Kidney capillary endothelial cell (primary cell): ENCODE measurements at regions not wholly inside any gene's neighbourhood (a gene's known extent, or its start where the extent isn't known, plus 50 kb on each side); places are given as distances from the start of the nearest gene placed in this dataset.
"Not testable (repeated sequence)": the region's sequence is repeated elsewhere in the genome, so short reads cannot be mapped to it uniquely, and the experiment has no call there.

ENCODE experiments used
- DNase-seq: peaks from one replicate; pipeline ENCODE4 v3.0.0-alpha.2; 2018; ENCODE audit warnings: low spot score

DNA sequence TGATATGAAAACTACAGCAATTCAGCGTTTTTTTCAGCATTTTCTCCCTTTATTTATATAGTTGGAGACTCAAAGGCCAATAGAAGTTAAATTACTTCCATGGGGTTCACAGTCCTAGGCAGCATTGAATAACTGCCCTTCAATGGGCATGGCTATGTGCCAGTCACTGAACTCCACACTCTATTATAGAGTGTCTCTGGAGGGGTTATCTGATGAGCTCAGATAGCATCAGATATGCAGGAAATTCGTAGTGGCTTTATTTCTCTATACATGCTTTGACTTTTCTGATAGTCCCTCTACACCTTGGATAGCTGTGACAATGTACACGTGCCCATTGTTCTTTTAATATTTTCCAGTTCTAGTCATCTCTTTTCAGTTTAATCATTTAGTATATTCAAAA, 396.9 kb upstream of the CBLB start:
- no peak for DNase-seq

DNA sequence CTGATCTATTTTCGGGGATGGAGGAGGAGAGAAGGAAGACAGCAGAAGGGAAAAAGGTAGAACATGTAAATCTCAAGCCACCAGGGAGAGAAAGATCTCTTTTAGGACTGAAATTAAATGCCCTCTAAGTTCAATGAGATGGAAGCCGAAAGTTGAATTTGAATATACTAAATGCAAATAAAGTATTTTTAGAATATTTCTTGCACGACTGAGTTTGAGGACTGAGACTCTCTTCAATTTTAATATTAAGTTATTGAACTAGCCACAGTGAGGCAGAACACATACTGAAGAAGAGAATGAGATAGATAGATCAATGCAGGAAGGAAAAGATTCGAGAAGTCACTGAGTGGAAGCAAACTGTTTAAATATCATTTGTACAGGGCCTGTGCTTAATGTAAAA, 399.9 kb upstream of the CBLB start:
- no peak for DNase-seq

DNA sequence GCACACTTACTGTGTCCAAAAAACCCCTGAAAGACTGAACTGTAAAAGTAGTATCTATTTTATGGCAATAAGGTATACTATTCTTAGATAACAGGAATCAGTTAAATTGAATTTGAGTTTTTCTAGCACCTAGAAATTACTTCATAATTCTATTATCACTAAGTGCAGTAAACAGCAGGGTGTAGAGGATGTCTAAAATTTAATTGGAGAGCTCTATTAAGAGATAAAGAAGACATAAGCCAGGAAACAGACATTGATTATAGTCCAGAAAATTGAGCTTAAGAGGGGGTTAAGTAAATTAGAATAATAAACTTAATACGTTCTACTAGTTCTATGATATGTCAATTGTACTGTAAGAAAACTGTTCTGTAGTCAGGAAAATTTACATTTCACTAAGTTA, 403.5 kb upstream of the CBLB start:
- no peak for DNase-seq

GRCh38 chr3:106275592-106275991, 406.8 kb upstream of the CBLB start:
- DNase-seq: no peak

- no peak for DNase-seq
These were observed 407.3 kb upstream of the CBLB start for GRCh38 chr3:106276151-106276550.

DNA sequence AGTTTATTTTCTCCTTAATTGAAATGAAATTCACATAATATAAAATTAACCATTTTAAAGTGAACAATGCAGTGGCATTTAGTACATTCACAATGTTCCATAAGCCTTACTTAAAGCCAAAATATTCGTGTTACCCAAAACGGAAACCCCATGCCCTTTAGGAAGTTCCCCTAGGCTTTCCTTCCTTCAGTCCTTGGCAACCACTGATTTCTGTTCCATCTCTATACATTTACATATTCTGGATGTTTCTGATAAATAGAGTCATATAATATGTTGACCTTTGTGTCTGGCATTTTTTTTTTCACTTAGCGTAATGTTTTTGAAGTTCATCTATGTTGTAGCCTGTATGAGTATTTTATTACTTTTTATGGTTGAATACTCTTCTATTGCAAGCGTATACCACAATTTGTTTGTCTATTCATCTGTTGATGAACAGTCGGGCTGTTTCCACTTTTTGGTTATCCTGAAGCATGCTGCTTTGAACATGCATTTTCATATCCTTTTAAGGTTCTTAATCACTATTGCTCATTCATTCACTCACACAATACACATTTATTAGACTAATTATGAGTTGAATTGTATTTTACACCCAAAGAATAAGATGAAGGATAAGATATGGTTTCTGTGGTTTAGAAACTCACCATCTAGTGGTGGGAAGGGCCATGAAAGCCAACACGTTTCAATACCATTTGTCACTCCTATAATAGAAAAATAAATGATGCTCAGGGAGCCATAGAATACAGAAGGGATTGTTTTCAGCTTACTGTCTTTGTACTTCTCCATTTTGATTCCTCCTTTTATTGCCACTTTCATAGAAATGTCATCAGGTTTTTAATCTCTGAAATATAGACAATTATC, 408.2 kb upstream of the CBLB start:
- DNase-seq: no peak

GRCh38 chr3:106277731-106278130, 408.9 kb upstream of the CBLB start:
- DNase-seq: no peak

DNA sequence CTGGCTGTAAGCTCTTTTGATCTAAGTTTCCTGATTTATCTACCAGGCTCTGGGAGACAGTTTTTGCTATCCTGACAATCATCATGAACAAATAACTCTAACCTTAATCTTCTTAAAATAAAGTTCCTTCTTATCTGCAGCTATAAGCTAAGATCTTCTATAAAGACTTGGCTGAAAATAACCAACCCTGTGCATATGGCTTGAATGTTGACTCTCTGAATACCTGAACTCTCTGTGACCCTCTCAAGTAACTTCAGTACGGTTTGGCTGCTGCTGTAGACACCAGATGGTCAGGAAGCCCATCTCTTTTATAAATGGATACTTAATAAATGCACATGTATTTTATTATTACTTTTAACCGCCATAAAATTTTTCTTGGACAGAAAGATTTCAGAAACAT, 412.4 kb upstream of the CBLB start:
- DNase-seq: no peak

DNA sequence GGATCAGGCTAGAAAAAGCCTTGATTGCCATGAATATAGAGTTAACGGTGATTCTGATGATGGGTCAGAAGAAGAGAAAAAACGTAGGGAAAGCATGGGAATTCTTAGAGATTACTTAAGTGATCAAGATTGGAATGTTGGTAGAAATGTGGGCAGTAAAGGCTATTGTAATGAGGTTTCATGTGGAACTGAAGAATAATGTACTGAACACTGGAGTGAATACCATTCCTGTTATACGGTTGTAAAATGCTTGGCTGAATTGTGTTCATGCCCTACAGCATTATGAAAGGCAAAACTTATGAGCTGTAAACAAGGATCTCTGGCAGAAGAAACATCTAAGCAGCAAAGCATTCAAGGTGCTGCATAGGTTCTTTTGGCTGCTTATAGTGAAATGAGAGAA, 414.1 kb upstream of the CBLB start:
- DNase-seq: no peak

DNA sequence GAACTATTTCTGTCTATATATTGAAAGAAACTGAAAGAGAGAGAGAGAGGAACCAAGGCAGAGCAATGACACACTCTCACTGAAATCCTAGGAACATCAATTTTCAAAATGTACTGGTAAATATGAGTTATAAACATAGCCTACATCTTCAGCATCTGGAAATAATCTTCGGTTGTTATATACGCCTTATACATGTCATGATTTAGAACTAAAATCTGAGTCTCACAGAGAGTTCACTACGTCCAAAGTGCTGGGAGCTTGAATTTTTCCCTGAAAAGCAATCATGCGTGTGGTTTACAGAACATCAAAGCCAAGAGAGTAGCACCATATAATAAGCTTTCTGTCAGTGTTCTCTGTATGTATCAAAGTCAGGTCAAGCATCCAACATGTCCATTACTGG, 420.0 kb upstream of the CBLB start:
- DNase-seq: no peak

GRCh38 chr3:106290304-106290997, 421.6 kb upstream of the CBLB start:
- no peak for DNase-seq

DNA sequence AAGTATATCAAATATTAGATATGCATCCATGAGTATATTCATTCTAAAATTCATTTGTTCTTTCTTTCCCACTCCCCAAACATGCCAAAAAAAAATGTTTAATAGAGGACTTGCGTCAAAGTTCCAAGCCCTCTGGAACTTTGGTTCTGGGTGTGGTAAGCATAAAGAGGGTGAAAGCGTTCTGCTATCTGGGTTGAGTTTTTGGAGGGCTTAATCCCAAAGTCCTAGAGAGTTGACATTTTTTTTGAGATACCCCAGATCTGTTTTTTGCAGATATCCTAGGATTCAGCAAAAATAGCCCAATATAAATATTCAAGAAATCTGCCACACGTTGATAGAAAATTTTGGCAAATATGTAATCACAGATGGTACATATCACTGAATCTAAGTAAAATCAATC, 424.3 kb upstream of the CBLB start:
- DNase-seq: no peak

- DNase-seq: no peak
These were observed 425.3 kb upstream of the CBLB start for GRCh38 chr3:106294121-106294520.

DNA sequence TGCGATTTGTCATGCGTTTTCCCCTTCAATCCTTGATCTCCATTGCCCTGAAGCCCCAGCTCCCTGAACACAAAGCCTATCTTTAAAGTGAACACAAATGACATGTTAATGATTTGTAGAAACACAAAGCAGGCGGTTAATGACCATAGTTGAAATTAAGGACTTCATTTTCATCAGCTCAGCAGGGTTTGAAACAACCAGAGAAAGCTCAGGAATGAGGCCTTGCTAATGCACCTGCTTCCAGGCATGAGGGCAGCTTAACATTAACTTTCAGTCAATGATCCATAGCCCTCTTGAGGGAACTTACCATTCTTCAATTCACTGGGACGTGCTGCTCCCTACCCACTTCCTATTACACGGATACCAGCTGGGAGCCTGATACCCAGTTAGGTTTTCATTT, 427.2 kb upstream of the CBLB start:
- no peak for DNase-seq

- peak; percentile 29 for DNase-seq
These were observed 430.7 kb upstream of the CBLB start for GRCh38 chr3:106299300-106300098.

GRCh38 chr3:106302451-106303221, 433.8 kb upstream of the CBLB start:
- no peak for DNase-seq

DNA sequence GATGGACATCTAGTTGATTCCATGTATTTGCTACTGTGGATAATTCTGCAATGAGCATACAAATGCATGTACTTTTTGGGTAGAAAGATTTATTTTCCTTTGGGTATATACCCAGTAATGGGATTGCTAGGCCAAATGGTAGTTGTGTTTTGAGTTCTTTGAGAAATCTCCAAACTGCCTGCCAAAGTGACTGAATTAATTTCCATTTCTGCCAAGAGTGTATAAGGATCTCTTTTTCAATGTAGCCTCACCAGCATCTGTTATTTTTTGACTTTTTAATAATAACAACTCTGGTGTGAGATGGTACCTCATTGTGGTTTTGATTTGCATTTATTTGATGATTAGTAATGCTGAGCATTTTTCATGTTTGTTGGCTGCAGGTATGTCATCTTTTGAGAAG, 435.0 kb upstream of the CBLB start:
- DNase-seq: no peak

DNA sequence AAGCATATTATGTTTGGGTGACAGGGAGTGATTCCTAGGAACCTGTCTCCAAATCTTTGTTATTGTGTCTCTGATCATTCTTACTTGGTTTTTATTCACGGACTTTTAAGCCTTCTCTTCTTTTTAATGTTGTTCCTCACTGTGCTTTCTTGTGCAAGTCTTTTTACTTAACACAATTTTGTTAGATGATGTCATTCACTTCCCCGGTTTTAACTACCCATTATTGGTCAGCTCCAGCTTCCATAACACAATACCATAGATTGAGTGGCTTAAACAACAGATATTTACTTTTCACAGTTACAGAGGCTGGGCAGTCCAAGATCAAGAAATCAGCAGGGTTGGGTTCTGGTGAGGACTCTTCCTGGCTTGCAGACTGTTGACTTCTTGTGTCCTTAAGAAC, 436.3 kb upstream of the CBLB start:
- DNase-seq: no peak

DNA sequence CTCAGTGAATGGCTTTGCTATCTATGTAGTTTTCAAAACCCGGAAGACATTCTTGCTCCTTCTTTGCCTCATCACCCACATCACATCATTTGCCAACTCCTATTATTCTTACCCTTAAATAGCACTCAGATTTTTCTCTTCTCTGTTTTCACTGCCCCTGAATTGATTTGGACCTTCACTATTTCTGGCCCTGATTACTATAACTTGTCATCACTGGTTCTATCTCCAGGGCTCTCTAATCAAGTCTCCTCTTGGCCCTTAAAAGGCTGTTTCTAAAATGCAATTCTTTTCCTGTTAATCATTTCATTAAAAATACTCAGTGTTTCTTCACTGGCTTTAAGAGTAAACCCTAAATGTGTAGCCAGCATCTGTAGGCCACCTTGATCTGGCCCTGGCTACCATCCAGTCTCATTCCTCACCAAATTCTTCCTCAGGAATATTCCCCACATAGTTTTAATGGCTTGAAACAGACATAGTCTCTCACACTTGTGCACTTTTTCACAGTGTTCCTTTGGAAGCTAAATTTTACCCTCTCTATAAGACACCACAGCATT, 437.1 kb upstream of the CBLB start:
- DNase-seq: no peak

GRCh38 chr3:106309274-106309673, 440.5 kb upstream of the CBLB start:
- no peak for DNase-seq

GRCh38 chr3:106309798-106310197, 441.0 kb upstream of the CBLB start:
- not testable (repeated sequence) for DNase-seq
